ENCODE measurements at regions not wholly inside any gene's neighbourhood (a gene's known extent, or its start where the extent isn't known, plus 50 kb on each side); places are given as distances from the start of the nearest gene placed in this dataset.

- ChIA-PET CTCF (interaction anchor here (0.6 to 1.5 kb wide), 7 partner anchors 12 to 431 kb away, joined by 3 to 5 read pairs (median 3); no protein-coding TSS in a partner anchor), POLR2A (no interaction called here)
- Histone ChIP-seq H3K9me3 (no peaks in the 10 kb centered on the region), H3K27me3 (ENCODE audit: insufficient read depth) (no peaks in the 10 kb centered on the region), H2AFZ (ENCODE audit: low read depth) (no peak overlapping the region), H3K36me3 (replicated peaks in 1 of 2; ENCODE audit: control insufficient read depth in 1 of 2, insufficient read depth in 2 of 2, low read length in 1 of 2) (no peaks in the 10 kb centered on the region), H3K79me2 (ENCODE audit: insufficient read depth) (no peaks in the 10 kb centered on the region), H3K4me1 (ENCODE audit: control insufficient read depth in 1 of 2, insufficient read depth in 2 of 2, low read depth in 1 of 2, low read length in 1 of 2) (peaks cover 0 to 13% of the 10 kb centered on the region in 2 experiments; a peak in 2 of 4 replicates), H3K9ac (no peak overlapping the region), H3K27ac (ENCODE audit: low read depth in 2 of 2, low read length in 1 of 2) (no peak overlapping the region; a peak in 1 of 4 replicates), H4K20me1 (ENCODE audit: insufficient read depth) (no peaks in the 10 kb centered on the region), H3K9me2 (no peaks in the 10 kb centered on the region), H3F3A (replicated peaks; ENCODE audit: insufficient read depth) (no peaks in the 10 kb centered on the region), H3K4me2 (no peak overlapping the region), H3K4me3 (ENCODE audit: low read depth in 2 of 2, low read length in 1 of 2) (no peak overlapping the region)
- 51% methylated on average over 2 of the region's 2 CpGs for WGBS (ENCODE audit: low lambda C conversion rate)
- TF ChIP-seq CHD2 (IDR thresholded peaks at IDR 0.05; ENCODE audit: low read length, partially characterized antibody) (peak; percentile 65), TAF1 (IDR thresholded peaks at IDR 0.05; ENCODE audit: borderline replicate concordance, low read depth, low read length) (no peak), POLR2AphosphoS5 (IDR thresholded peaks at IDR 0.05; ENCODE audit: low read depth, low read length) (no peak), NFIC (IDR thresholded peaks at IDR 0.05; ENCODE audit: borderline replicate concordance) (0 out of 2 replicates have a peak, but pooled peaks have one; percentile 17), GATA2 (CRISPR knock-in tag; IDR thresholded peaks at IDR 0.05) (peak; percentile 84), EP300 (IDR thresholded peaks at IDR 0.05; ENCODE audit: borderline replicate concordance in 1 of 2, low read depth in 1 of 2, low read length in 1 of 2) (peak in 1 of 2 experiments; percentile 46; a peak in 1 of 4 replicates), CTCF (IDR thresholded peaks at IDR 0.05) (no peak), USF1 (IDR thresholded peaks at IDR 0.05; ENCODE audit: borderline replicate concordance, low read depth) (no peak), RCOR1 (IDR thresholded peaks at IDR 0.05; ENCODE audit: low read length) (0 out of 2 replicates have a peak, but pooled peaks have one; percentile 36), MXI1 (IDR thresholded peaks at IDR 0.05; ENCODE audit: low read depth, low read length) (no peak)
- DNase-seq: peak; percentile 74
Observed at GRCh38 chr1:116270316-116271057, 102.6 kb upstream of the ATP1A1 start.

DNA sequence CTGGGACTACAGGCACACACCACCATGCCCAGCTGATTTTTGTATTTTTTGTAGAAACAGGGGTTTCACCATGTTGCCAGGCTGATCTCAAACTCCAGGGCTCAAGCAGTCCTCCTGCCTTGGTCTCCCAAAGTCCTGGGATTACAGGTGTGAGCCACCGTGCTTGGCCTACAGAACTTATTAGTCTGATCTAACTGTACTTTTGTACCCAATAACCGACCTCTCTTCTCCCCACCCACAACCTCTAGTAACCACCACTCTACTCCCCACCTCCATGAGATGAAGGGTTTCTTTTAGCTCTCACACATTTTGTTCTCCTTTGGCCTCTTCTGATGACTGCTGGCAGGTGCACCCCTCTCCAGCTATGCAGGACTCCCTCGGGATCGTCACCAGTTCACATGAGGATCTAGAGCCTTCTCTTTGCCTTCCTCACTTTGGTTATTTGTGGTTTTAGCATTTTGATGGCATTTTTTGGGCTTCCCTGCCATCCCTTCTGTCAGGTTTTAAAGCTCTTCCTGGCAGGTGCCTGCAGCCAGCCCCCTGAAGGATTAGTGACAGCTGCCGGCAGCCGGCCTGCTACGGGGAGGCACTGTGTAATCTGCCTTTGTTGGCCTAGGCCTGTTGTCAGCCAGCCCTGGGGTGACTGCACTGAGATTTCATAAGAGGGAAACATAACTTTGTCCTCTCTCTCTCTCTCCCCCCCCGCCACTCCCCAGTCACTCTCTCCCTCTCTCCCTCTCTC is 99.8 kb upstream of the ATP1A1 start:
- ChIA-PET POLR2A (no interaction called here), CTCF (interaction anchor here (1.0 kb wide), 1 partner anchor 9 kb away, joined by 4 read pairs; no protein-coding TSS in a partner anchor)
- Histone ChIP-seq H3K4me2 (no peak overlapping the region), H3K9me3 (no peaks in the 10 kb centered on the region), H3K4me3 (ENCODE audit: low read depth in 2 of 2, low read length in 1 of 2) (no peak overlapping the region), H3F3A (replicated peaks; ENCODE audit: insufficient read depth) (no peaks in the 10 kb centered on the region), H2AFZ (ENCODE audit: low read depth) (no peak overlapping the region), H3K27ac (ENCODE audit: low read depth in 2 of 2, low read length in 1 of 2) (no peak overlapping the region), H4K20me1 (ENCODE audit: insufficient read depth) (no peaks in the 10 kb centered on the region), H3K4me1 (ENCODE audit: control insufficient read depth in 1 of 2, insufficient read depth in 2 of 2, low read depth in 1 of 2, low read length in 1 of 2) (peaks cover 0 to 10% of the 10 kb centered on the region in 2 experiments; a peak in 2 of 4 replicates), H3K9me2 (no peaks in the 10 kb centered on the region), H3K36me3 (replicated peaks in 1 of 2; ENCODE audit: control insufficient read depth in 1 of 2, insufficient read depth in 2 of 2, low read length in 1 of 2) (no peaks in the 10 kb centered on the region), H3K27me3 (ENCODE audit: insufficient read depth) (no peaks in the 10 kb centered on the region; the same call in 1 of the 2 replicates), H3K79me2 (ENCODE audit: insufficient read depth) (no peaks in the 10 kb centered on the region), H3K9ac (no peak overlapping the region)
- TF ChIP-seq USF1 (IDR thresholded peaks at IDR 0.05; ENCODE audit: borderline replicate concordance, low read depth): no peak
- TF ChIP-seq, protein P1, sequence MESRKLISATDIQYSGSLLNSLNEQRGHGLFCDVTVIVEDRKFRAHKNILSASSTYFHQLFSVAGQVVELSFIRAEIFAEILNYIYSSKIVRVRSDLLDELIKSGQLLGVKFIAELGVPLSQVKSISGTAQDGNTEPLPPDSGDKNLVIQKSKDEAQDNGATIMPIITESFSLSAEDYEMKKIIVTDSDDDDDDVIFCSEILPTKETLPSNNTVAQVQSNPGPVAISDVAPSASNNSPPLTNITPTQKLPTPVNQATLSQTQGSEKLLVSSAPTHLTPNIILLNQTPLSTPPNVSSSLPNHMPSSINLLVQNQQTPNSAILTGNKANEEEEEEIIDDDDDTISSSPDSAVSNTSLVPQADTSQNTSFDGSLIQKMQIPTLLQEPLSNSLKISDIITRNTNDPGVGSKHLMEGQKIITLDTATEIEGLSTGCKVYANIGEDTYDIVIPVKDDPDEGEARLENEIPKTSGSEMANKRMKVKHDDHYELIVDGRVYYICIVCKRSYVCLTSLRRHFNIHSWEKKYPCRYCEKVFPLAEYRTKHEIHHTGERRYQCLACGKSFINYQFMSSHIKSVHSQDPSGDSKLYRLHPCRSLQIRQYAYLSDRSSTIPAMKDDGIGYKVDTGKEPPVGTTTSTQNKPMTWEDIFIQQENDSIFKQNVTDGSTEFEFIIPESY (IDR thresholded peaks at IDR 0.05; ENCODE audit: borderline replicate concordance, low read depth): no peak
- WGBS (ENCODE audit: low lambda C conversion rate): 65% methylated on average over 8 of the region's 8 CpGs
- no peak for DNase-seq

Data from SK-N-SH (cell line).